Right lobe of liver (tissue), 4 donors: ENCODE measurements at regions not wholly inside any gene's neighbourhood (a gene's known extent, or its start where the extent isn't known, plus 50 kb on each side); places are given as distances from the start of the nearest gene placed in this dataset.

Experiments used
- POLR2A ChIP-seq: fragments of 450-650 bp; IDR thresholded peaks from one replicate; pipeline ENCODE4 v1.6.1; 2017; ENCODE audit warnings: antibody characterized with exemption, mild to moderate bottlenecking
- TF ChIP-seq, protein P1 (sequence below), 4 donors: fragments of 200-600 bp in 3 of 4; fragments of 450-650 bp in 1 of 4; IDR thresholded peaks; one replicate each; pipeline versions ENCODE4 v1.5.1 to v1.8.0; 2016 to 2022; ENCODE audit warnings: antibody characterized with exemption in 4 of 4, mild to moderate bottlenecking in 2 of 4
- donor health status: DM: no; HTN: no; CAD: no.
- donor health status: DM: no; HTN: no; CAD: no.
- donor health status: DM: no; HTN: yes; CAD: no.

DNA sequence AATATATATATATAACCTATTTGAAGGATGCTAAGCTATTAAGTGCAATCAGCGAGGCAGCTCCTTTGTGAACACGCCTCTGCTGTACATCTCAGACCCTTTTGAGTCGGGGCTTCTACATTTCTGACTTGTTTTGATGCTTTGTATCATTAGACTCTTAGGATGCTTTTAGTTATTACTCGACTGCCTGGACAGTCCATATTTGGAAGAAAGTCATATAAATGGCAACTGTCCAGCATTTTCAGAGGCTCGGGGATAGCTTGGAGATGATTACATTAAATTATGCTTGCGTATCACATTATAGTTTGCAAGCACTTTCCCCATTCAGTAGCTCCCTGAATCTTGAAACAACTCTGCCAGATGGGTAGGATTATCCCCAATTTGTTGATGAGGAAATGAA lies 257.9 kb downstream of the PTEN start:
- TF ChIP-seq, protein P1, sequence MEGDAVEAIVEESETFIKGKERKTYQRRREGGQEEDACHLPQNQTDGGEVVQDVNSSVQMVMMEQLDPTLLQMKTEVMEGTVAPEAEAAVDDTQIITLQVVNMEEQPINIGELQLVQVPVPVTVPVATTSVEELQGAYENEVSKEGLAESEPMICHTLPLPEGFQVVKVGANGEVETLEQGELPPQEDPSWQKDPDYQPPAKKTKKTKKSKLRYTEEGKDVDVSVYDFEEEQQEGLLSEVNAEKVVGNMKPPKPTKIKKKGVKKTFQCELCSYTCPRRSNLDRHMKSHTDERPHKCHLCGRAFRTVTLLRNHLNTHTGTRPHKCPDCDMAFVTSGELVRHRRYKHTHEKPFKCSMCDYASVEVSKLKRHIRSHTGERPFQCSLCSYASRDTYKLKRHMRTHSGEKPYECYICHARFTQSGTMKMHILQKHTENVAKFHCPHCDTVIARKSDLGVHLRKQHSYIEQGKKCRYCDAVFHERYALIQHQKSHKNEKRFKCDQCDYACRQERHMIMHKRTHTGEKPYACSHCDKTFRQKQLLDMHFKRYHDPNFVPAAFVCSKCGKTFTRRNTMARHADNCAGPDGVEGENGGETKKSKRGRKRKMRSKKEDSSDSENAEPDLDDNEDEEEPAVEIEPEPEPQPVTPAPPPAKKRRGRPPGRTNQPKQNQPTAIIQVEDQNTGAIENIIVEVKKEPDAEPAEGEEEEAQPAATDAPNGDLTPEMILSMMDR (IDR thresholded peaks at IDR 0.05): no peak
- no peak for TF ChIP-seq POLR2A
